Ishikawa (cell line): ENCODE measurements at regions not wholly inside any gene's neighbourhood (a gene's known extent, or its start where the extent isn't known, plus 50 kb on each side); places are given as distances from the start of the nearest gene placed in this dataset.

Source experiments
- CEBPB ChIP-seq: IDR thresholded peaks from 2 replicates; pipeline ENCODE4 v1.6.1; 2012
- CREB1 ChIP-seq: IDR thresholded peaks from 2 replicates; pipeline ENCODE4 v1.6.1; 2012; ENCODE audit warnings: low read depth
- EGR1 ChIP-seq: IDR thresholded peaks from 2 replicates; pipeline ENCODE4 v1.6.1; 2012
- EP300 ChIP-seq: IDR thresholded peaks from 2 replicates; pipeline ENCODE4 v1.6.1; 2012; ENCODE audit warnings: borderline replicate concordance
- FOXM1 ChIP-seq: IDR thresholded peaks from 2 replicates; pipeline ENCODE4 v1.6.1; 2012; ENCODE audit warnings: low read depth, borderline replicate concordance
- NFIC ChIP-seq: IDR thresholded peaks from 2 replicates; pipeline ENCODE4 v1.6.1; 2012
- RAD21 ChIP-seq: IDR thresholded peaks from 2 replicates; pipeline ENCODE4 v1.6.1; 2012; ENCODE audit warnings: low read depth
- TAF1 ChIP-seq: IDR thresholded peaks from 2 replicates; pipeline ENCODE4 v1.6.1; 2012; ENCODE audit warnings: low read depth, mild to moderate bottlenecking
- TCF12 ChIP-seq: IDR thresholded peaks from 2 replicates; pipeline ENCODE4 v1.6.1; 2012; ENCODE audit warnings: low read depth
- TEAD4 ChIP-seq: IDR thresholded peaks from 2 replicates; pipeline ENCODE4 v1.6.1; 2012
- YY1 ChIP-seq: IDR thresholded peaks from 2 replicates; pipeline ENCODE4 v1.6.1; 2012; ENCODE audit warnings: low read depth
- ZBTB7A ChIP-seq: IDR thresholded peaks from 2 replicates; pipeline ENCODE4 v1.6.1; 2012; ENCODE audit warnings: low read depth
- TF ChIP-seq, protein P1 (sequence below): IDR thresholded peaks from 2 replicates; pipeline ENCODE4 v1.6.1; 2012
- TF ChIP-seq, protein P2 (sequence below): IDR thresholded peaks from 2 replicates; pipeline ENCODE4 v1.6.1; 2012
- TF ChIP-seq, protein P3 (sequence below): IDR thresholded peaks from 2 replicates; pipeline ENCODE4 v1.6.1; 2012; ENCODE audit warnings: low read depth, mild to moderate bottlenecking

DNA sequence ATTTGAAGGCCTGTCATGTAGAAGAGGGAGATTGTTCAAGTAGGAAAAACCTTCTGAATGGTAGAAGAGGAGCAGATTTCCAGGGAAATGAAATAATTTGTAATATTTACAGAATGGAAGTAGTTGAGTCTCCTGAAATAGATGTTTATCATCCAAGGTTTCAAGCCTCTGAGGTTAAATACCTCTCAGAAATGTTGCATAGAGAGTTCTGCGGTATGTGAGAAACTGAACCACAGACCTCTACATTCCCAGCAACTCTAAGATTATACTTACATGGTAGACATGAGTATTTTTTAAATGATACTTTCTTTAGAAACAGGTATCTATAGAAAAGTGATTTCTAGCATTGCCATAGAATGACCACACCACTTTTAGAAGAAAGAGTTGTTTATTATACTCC, 379.8 kb upstream of the FANCL start:
- TF ChIP-seq TEAD4 (no peak), YY1 (no peak), EGR1 (no peak), ZBTB7A (no peak), TCF12 (no peak)
- TF ChIP-seq, protein P1, sequence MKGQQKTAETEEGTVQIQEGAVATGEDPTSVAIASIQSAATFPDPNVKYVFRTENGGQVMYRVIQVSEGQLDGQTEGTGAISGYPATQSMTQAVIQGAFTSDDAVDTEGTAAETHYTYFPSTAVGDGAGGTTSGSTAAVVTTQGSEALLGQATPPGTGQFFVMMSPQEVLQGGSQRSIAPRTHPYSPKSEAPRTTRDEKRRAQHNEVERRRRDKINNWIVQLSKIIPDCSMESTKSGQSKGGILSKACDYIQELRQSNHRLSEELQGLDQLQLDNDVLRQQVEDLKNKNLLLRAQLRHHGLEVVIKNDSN, result no peak

DNA sequence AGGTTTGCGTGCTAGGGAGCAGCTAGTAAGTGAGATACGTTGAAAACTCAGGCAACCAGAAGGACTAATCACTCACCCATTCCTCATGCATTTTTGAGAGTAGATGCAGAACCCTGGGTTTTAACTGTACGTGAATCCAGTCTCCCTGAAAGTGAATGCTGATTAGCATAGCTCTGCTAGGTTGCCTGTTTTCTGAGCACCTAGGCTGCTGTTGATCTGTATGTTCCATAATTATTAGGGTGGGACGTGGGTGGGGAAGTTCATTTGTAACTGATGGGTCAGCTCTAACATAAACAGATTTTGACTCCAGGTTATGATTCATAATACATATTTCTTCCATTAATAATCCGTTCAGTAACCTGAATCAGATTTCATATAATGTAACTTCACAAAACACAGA, 379.0 kb upstream of the FANCL start:
- no peak for TF ChIP-seq TEAD4
- TF ChIP-seq, protein P2, sequence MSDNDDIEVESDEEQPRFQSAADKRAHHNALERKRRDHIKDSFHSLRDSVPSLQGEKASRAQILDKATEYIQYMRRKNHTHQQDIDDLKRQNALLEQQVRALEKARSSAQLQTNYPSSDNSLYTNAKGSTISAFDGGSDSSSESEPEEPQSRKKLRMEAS, result no peak
- no peak for TF ChIP-seq CEBPB
- no peak for TF ChIP-seq EGR1
- no peak for TF ChIP-seq EP300
- no peak for TF ChIP-seq YY1
- TF ChIP-seq, protein P1, result no peak
- no peak for TF ChIP-seq NFIC
- no peak for TF ChIP-seq ZBTB7A
- no peak for TF ChIP-seq CREB1
- TF ChIP-seq FOXM1, result no peak
- TF ChIP-seq, protein P3, sequence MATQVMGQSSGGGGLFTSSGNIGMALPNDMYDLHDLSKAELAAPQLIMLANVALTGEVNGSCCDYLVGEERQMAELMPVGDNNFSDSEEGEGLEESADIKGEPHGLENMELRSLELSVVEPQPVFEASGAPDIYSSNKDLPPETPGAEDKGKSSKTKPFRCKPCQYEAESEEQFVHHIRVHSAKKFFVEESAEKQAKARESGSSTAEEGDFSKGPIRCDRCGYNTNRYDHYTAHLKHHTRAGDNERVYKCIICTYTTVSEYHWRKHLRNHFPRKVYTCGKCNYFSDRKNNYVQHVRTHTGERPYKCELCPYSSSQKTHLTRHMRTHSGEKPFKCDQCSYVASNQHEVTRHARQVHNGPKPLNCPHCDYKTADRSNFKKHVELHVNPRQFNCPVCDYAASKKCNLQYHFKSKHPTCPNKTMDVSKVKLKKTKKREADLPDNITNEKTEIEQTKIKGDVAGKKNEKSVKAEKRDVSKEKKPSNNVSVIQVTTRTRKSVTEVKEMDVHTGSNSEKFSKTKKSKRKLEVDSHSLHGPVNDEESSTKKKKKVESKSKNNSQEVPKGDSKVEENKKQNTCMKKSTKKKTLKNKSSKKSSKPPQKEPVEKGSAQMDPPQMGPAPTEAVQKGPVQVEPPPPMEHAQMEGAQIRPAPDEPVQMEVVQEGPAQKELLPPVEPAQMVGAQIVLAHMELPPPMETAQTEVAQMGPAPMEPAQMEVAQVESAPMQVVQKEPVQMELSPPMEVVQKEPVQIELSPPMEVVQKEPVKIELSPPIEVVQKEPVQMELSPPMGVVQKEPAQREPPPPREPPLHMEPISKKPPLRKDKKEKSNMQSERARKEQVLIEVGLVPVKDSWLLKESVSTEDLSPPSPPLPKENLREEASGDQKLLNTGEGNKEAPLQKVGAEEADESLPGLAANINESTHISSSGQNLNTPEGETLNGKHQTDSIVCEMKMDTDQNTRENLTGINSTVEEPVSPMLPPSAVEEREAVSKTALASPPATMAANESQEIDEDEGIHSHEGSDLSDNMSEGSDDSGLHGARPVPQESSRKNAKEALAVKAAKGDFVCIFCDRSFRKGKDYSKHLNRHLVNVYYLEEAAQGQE, result no peak
- no peak for TF ChIP-seq TCF12
- no peak for TF ChIP-seq TAF1
- no peak for TF ChIP-seq RAD21

DNA sequence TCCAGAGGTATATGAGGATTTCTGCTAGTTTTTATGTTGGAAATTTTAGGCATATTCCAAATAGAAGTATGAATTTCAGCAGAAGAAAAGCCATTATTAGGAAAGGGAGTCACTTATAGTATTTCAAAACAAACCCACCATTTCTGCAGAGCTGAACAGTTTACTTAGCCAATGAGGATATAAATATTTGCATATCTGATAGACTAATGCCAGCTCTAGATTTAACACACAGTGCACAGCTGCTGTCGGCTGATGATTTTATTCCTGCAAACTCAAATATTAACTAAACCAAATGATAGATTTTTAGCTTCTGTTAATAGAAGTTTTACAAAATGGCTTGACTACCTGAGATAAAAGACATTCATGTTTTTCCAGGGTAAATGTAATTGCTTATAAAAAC, 375.8 kb upstream of the FANCL start:
- TF ChIP-seq TEAD4 (no peak), CREB1 (no peak), TCF12 (no peak), EGR1 (no peak), NFIC (no peak), ZBTB7A (no peak)

DNA sequence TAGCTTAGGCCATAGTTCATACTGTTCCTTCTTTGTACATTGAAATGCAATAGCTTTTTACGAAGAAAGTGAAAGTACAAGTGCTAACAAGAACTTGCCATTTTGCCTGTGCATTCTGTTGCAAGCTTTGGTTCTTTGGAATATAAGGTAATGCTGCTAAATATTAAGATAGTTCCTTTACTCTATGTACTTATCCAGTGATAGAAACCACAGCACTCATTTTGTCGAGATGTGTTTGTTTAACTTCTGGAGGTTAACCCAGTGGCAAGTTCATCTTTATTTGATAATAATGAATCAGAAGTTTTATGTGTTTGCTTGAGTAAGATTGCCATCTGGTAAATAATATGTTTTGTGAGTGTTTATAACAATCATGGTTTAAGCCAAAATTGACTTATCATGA, 373.1 kb upstream of the FANCL start:
- TF ChIP-seq EP300 (no peak), ZBTB7A (no peak), YY1 (no peak), TCF12 (no peak), CREB1 (no peak), RAD21 (no peak), EGR1 (no peak), NFIC (no peak), FOXM1 (no peak), TAF1 (no peak), TEAD4 (no peak)
- TF ChIP-seq, protein P1, result no peak
- TF ChIP-seq, protein P2, result no peak
- TF ChIP-seq, protein P3, result no peak

DNA sequence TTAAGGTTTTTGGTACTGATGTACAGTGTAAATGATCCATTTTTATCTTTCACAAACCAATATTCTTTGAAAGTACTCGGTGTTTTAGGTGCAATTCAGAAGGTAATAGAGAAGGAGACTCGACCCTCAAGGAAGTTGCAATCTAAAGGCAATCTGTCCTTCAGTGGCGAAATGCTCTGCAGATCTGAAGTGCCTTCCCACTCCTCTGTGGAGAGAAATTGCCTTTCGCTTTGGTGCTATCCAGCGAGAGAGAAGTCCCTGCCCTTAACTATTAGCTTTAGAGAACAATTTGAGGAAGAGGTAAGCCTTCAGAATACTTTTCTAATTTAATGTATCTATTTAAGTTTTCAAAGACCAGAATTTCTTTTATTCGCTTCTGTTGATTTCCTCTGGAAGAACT, 371.8 kb upstream of the FANCL start:
- TF ChIP-seq TEAD4 (no peak), EP300 (no peak), RAD21 (no peak), TCF12 (no peak), CEBPB (no peak), NFIC (no peak), FOXM1 (no peak), YY1 (no peak), ZBTB7A (no peak), CREB1 (no peak), TAF1 (no peak)
- TF ChIP-seq, protein P1, result no peak
- TF ChIP-seq, protein P3, result no peak
